ENCODE measurements at regions not wholly inside any gene's neighbourhood (a gene's known extent, or its start where the extent isn't known, plus 50 kb on each side); places are given as distances from the start of the nearest gene placed in this dataset.

- no peak for ATAC-seq
- no peak for TF ChIP-seq ZNF70 (CRISPR knock-in tag; IDR thresholded peaks at IDR 0.05)
- no peak for TF ChIP-seq ARNTL (CRISPR knock-in tag; IDR thresholded peaks at IDR 0.05; ENCODE audit: borderline replicate concordance, low read depth)
- TF ChIP-seq TOX (CRISPR knock-in tag; IDR thresholded peaks at IDR 0.05; ENCODE audit: borderline replicate concordance) = no peak
- no peak for TF ChIP-seq RARB (CRISPR knock-in tag; IDR thresholded peaks at IDR 0.05)
- no peak for TF ChIP-seq CREB5 (CRISPR knock-in tag; IDR thresholded peaks at IDR 0.05; ENCODE audit: low read depth)
- TF ChIP-seq CSRNP3 (CRISPR knock-in tag; IDR thresholded peaks at IDR 0.05) = no peak
- no peak for TF ChIP-seq TSHZ2 (CRISPR knock-in tag; IDR thresholded peaks at IDR 0.05)
- TF ChIP-seq ISL1 (CRISPR knock-in tag; IDR thresholded peaks at IDR 0.05) = no peak
- TF ChIP-seq POU6F1 (CRISPR knock-in tag; IDR thresholded peaks at IDR 0.05; ENCODE audit: borderline replicate concordance, low read depth) = no peak
- no peak for TF ChIP-seq CSDC2 (CRISPR knock-in tag; IDR thresholded peaks at IDR 0.05)
- TF ChIP-seq ZFP3 (CRISPR knock-in tag; IDR thresholded peaks at IDR 0.05) = no peak
- TF ChIP-seq GLIS3 (CRISPR knock-in tag; IDR thresholded peaks at IDR 0.05) = no peak
- no peak for TF ChIP-seq SNAI2 (CRISPR knock-in tag; IDR thresholded peaks at IDR 0.05)
- TF ChIP-seq ZFP30 (CRISPR knock-in tag; IDR thresholded peaks at IDR 0.05) = no peak
- TF ChIP-seq ESRRG (CRISPR knock-in tag; IDR thresholded peaks at IDR 0.05) = no peak
- no peak for TF ChIP-seq TCF4 (CRISPR knock-in tag; IDR thresholded peaks at IDR 0.05; ENCODE audit: borderline replicate concordance)
Measured at GRCh38 chr5:174172566-174172965, 127.1 kb downstream of the NSG2 start.

GRCh38 chr5:174173766-174174165 is 128.3 kb downstream of the NSG2 start:
- ATAC-seq = no peak
- no peak for TF ChIP-seq ZNF8 (CRISPR knock-in tag; IDR thresholded peaks at IDR 0.05)
- no peak for TF ChIP-seq ZFP3 (CRISPR knock-in tag; IDR thresholded peaks at IDR 0.05)
- TF ChIP-seq GLIS3 (CRISPR knock-in tag; IDR thresholded peaks at IDR 0.05) = no peak
- no peak for TF ChIP-seq ZNF565 (CRISPR knock-in tag; conservative IDR thresholded peaks at IDR 0.05; ENCODE audit: low read depth)
- TF ChIP-seq CSRNP3 (CRISPR knock-in tag; IDR thresholded peaks at IDR 0.05) = no peak
- no peak for TF ChIP-seq OSR1 (CRISPR knock-in tag; IDR thresholded peaks at IDR 0.05)
- TF ChIP-seq TOX (CRISPR knock-in tag; IDR thresholded peaks at IDR 0.05; ENCODE audit: borderline replicate concordance) = no peak

- no peak for ATAC-seq
- TF ChIP-seq CREB5 (CRISPR knock-in tag; IDR thresholded peaks at IDR 0.05; ENCODE audit: low read depth) = no peak
- TF ChIP-seq ISL1 (CRISPR knock-in tag; IDR thresholded peaks at IDR 0.05) = no peak
- TF ChIP-seq OSR1 (CRISPR knock-in tag; IDR thresholded peaks at IDR 0.05) = no peak
- no peak for TF ChIP-seq PPARA (CRISPR knock-in tag; IDR thresholded peaks at IDR 0.05; ENCODE audit: borderline replicate concordance)
- TF ChIP-seq ZNF8 (CRISPR knock-in tag; IDR thresholded peaks at IDR 0.05) = no peak
- TF ChIP-seq GLIS3 (CRISPR knock-in tag; IDR thresholded peaks at IDR 0.05) = no peak
Measured at GRCh38 chr5:174175716-174176268, 130.3 kb downstream of the NSG2 start.

Measured in SK-N-SH treated with all-trans-retinoic acid at 6 μM for 48 hours (cell line).